Liver (tissue), 3 donors: ENCODE measurements at regions not wholly inside any gene's neighbourhood (a gene's known extent, or its start where the extent isn't known, plus 50 kb on each side); places are given as distances from the start of the nearest gene placed in this dataset.

Experiments
- FOXA1 ChIP-seq: IDR thresholded peaks from 2 replicates; pipeline ENCODE4 v1.6.1; 2016; ENCODE audit warnings: antibody characterized with exemption
- GABPA ChIP-seq, 2 donors: IDR thresholded peaks in 1 of 2; conservative IDR thresholded peaks in 1 of 2; 2 replicates each; pipeline ENCODE4 v1.6.1; 2016; ENCODE audit warnings: antibody characterized with exemption in 2 of 2, mild to moderate bottlenecking in 1 of 2, moderate library complexity in 1 of 2
- NR2F2 ChIP-seq: IDR thresholded peaks from 2 replicates; pipeline ENCODE4 v1.6.1; 2016; ENCODE audit warnings: antibody characterized with exemption
- RAD21 ChIP-seq, 2 donors: IDR thresholded peaks; 2 replicates each; pipeline ENCODE4 v1.6.1; 2016; ENCODE audit warnings: antibody characterized with exemption in 2 of 2, mild to moderate bottlenecking in 2 of 2
- TAF1 ChIP-seq: conservative IDR thresholded peaks from 2 replicates; pipeline ENCODE4 v1.6.1; 2016; ENCODE audit warnings: antibody characterized with exemption, mild to moderate bottlenecking
- TF ChIP-seq, protein P1 (sequence below): IDR thresholded peaks from 2 replicates; pipeline ENCODE4 v1.6.1; 2016; ENCODE audit warnings: antibody characterized with exemption
- TF ChIP-seq, protein P2 (sequence below): fragments of 150-350 bp; IDR thresholded peaks from 2 replicates; pipeline ENCODE4 v1.5.1; 2017; ENCODE audit warnings: improper control_type of control experiment, low read depth, low read length; ENCODE audit not compliant: missing input control
- TF ChIP-seq, protein P3 (sequence below): IDR thresholded peaks from 2 replicates; pipeline ENCODE4 v1.6.1; 2016; ENCODE audit warnings: antibody characterized with exemption
- TF ChIP-seq, protein P4 (sequence below): IDR thresholded peaks from 2 replicates; pipeline ENCODE4 v1.6.1; 2016; ENCODE audit warnings: antibody characterized with exemption
- donor health status: healthy.
- donor health status: healthy.

DNA sequence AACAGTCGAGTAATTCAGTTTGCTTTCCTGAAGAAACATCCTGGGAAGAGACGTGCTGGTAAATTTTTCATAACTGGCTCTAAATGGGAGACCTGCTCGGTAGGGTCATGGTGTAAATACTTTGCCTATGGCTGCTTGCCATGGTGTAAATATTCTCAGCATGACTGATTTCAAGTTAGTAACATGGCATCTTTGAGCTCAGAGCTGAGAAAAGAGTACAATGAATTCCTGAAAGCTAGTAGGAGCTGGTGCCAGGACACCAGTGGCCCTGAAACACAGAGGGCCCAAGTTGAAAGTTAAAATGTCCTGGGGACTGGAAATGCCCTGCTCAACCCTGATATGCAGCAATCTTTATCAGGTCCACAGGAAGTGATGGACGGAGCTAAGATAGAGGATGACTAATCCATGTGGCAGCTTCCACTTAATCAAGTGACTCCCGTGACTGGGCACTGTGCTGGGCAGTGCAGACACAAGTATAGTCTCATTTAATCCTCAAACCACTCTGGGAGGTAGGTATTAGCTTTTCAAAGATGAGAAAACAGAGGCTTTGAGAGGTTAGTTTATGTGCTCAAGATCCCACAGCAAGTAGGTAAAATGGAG lies 130.1 kb upstream of the ADAMTS18 start:
- TF ChIP-seq TAF1 (no peak), GABPA (IDR thresholded peaks at IDR 0.05 in 1 of 2, conservative IDR thresholded peaks at IDR 0.05 in 1 of 2) (no peak), RAD21 (IDR thresholded peaks at IDR 0.05) (no peak), NR2F2 (no peak), FOXA1 (no peak)
- TF ChIP-seq, protein P1, sequence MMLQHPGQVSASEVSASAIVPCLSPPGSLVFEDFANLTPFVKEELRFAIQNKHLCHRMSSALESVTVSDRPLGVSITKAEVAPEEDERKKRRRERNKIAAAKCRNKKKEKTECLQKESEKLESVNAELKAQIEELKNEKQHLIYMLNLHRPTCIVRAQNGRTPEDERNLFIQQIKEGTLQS, result no peak
- TF ChIP-seq, protein P2, sequence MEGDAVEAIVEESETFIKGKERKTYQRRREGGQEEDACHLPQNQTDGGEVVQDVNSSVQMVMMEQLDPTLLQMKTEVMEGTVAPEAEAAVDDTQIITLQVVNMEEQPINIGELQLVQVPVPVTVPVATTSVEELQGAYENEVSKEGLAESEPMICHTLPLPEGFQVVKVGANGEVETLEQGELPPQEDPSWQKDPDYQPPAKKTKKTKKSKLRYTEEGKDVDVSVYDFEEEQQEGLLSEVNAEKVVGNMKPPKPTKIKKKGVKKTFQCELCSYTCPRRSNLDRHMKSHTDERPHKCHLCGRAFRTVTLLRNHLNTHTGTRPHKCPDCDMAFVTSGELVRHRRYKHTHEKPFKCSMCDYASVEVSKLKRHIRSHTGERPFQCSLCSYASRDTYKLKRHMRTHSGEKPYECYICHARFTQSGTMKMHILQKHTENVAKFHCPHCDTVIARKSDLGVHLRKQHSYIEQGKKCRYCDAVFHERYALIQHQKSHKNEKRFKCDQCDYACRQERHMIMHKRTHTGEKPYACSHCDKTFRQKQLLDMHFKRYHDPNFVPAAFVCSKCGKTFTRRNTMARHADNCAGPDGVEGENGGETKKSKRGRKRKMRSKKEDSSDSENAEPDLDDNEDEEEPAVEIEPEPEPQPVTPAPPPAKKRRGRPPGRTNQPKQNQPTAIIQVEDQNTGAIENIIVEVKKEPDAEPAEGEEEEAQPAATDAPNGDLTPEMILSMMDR, result no peak
- TF ChIP-seq, protein P3, sequence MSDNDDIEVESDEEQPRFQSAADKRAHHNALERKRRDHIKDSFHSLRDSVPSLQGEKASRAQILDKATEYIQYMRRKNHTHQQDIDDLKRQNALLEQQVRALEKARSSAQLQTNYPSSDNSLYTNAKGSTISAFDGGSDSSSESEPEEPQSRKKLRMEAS, result no peak
- TF ChIP-seq, protein P4, sequence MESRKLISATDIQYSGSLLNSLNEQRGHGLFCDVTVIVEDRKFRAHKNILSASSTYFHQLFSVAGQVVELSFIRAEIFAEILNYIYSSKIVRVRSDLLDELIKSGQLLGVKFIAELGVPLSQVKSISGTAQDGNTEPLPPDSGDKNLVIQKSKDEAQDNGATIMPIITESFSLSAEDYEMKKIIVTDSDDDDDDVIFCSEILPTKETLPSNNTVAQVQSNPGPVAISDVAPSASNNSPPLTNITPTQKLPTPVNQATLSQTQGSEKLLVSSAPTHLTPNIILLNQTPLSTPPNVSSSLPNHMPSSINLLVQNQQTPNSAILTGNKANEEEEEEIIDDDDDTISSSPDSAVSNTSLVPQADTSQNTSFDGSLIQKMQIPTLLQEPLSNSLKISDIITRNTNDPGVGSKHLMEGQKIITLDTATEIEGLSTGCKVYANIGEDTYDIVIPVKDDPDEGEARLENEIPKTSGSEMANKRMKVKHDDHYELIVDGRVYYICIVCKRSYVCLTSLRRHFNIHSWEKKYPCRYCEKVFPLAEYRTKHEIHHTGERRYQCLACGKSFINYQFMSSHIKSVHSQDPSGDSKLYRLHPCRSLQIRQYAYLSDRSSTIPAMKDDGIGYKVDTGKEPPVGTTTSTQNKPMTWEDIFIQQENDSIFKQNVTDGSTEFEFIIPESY, result no peak
